NB4 (cell line): ENCODE measurements at regions not wholly inside any gene's neighbourhood (a gene's known extent, or its start where the extent isn't known, plus 50 kb on each side); places are given as distances from the start of the nearest gene placed in this dataset.

Experiments used
- DNase-seq: peaks from one replicate; pipeline ENCODE4 v3.0.0; 2010; ENCODE audit warnings: low read depth
- H3K4me3 ChIP-seq: one replicate; pipeline ENCODE4 v1.5.1; 2011; ENCODE audit warnings: mild to moderate bottlenecking, low read depth, low read length, moderate library complexity
- MYC ChIP-seq: IDR thresholded peaks from 2 replicates; pipeline ENCODE4 v1.6.1; 2011; ENCODE audit warnings: low read depth, low read length
- POLR2A ChIP-seq: IDR thresholded peaks from 2 replicates; pipeline ENCODE4 v1.6.1; 2011; ENCODE audit warnings: mild to moderate bottlenecking; ENCODE audit not compliant: insufficient read length; ENCODE audit errors: extremely low read depth
- TF ChIP-seq, protein P1 (sequence below): IDR thresholded peaks from one replicate; pipeline ENCODE4 v1.5.1; 2012; ENCODE audit warnings: low read depth, low read length
- TF ChIP-seq, protein P2 (sequence below): IDR thresholded peaks from 2 replicates; pipeline ENCODE4 v1.6.1; 2011; ENCODE audit warnings: low read depth, low read length

GRCh38 chr10:128866551-128866950 is 600.5 kb upstream of the MGMT start:
- no peak for DNase-seq
- TF ChIP-seq, protein P1, sequence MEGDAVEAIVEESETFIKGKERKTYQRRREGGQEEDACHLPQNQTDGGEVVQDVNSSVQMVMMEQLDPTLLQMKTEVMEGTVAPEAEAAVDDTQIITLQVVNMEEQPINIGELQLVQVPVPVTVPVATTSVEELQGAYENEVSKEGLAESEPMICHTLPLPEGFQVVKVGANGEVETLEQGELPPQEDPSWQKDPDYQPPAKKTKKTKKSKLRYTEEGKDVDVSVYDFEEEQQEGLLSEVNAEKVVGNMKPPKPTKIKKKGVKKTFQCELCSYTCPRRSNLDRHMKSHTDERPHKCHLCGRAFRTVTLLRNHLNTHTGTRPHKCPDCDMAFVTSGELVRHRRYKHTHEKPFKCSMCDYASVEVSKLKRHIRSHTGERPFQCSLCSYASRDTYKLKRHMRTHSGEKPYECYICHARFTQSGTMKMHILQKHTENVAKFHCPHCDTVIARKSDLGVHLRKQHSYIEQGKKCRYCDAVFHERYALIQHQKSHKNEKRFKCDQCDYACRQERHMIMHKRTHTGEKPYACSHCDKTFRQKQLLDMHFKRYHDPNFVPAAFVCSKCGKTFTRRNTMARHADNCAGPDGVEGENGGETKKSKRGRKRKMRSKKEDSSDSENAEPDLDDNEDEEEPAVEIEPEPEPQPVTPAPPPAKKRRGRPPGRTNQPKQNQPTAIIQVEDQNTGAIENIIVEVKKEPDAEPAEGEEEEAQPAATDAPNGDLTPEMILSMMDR = no peak
- TF ChIP-seq POLR2A (no peak), MYC (no peak)
- TF ChIP-seq, protein P2, sequence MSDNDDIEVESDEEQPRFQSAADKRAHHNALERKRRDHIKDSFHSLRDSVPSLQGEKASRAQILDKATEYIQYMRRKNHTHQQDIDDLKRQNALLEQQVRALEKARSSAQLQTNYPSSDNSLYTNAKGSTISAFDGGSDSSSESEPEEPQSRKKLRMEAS = no peak
- H3K4me3 ChIP-seq = no peak overlapping the region

DNA sequence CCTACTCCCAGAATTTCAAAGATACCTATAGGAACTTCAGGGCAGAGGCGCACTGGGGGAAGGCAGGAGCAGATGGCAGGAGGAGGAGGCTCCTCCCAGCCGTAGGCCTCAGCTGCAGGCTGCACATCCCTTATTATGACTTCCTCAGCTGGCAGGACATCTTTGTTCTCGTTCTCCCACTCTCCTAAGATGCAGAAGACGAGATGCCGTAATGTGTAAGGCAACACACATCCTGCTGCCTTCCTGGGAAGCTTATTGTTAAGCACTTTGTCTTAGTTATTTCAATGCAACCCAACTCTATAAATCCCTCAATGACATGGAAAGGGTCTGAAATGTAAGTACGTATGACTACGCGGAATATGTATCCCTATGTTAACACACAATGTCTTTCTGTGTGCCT is 599.8 kb upstream of the MGMT start:
- no peak for DNase-seq
- no peak for TF ChIP-seq MYC
- no peak for TF ChIP-seq POLR2A
- TF ChIP-seq, protein P1 = no peak
- TF ChIP-seq, protein P2 = no peak
- no peak overlapping the region for H3K4me3 ChIP-seq

DNA sequence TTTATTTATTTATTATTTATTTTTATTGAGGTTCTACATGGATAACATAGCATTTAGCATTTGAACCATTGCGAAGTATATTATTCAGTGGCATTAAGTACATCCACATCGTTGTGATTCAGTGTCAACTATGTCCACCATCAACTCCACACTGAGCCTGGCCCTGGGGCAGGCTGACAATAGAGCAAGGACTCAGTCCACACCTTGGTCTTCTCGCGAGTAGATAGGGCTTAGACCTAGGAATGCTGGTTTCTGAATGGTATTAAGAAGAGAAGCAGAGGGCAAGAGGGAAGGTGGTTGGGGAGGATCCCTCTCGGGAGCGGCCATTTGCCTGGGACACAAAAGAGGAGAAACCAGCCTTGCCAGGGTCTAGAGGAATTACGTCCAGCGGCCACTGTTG is 599.2 kb upstream of the MGMT start:
- DNase-seq = no peak
- no peak overlapping the region for H3K4me3 ChIP-seq
- TF ChIP-seq, protein P1 = no peak
- TF ChIP-seq, protein P2 = no peak
- no peak for TF ChIP-seq MYC

GRCh38 chr10:128868481-128868880 is 598.6 kb upstream of the MGMT start:
- no peak for DNase-seq
- H3K4me3 ChIP-seq = no peak overlapping the region
- TF ChIP-seq MYC (no peak), POLR2A (no peak)
- TF ChIP-seq, protein P1 = no peak
- TF ChIP-seq, protein P2 = no peak

- DNase-seq = no peak
- no peak overlapping the region for H3K4me3 ChIP-seq
- TF ChIP-seq, protein P2 = no peak
Observed at GRCh38 chr10:128869101-128869749, 597.8 kb upstream of the MGMT start.

DNA sequence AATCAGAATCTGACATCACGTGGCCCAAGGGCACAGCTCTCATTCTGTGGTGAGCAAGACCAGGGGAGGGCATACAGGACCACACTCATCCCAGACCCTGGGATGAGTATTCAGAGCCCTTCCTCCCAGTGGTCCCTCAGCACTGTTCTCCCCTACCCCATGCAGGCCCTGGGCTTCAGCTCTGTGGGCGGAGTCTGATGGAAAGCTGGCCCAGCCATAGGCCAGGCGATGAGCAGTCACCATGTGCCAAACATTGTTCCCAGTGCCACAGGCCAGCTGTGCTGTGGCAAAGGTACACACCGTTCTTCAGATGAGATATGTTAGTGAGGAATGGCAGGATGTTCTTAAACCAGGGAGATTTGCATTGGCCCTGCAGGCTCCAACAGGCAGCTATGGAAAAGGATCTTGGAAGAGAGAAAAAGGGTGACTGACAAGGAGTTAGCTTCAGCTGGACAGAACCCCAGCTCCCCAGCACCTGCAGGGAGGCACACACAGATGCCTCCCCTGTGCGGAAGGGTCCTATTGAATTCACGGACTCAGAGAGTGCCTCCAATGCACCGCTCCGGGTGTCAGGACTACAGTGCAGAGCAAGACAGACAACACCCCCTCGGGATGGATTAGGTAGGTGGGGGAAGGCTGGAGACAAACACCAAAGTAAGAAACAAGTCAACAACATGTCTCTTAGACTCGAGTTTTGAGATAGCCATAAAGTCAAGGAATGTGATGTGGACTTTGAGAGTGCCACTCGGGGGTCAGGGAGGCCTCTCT is 596.0 kb upstream of the MGMT start:
- TF ChIP-seq, protein P2 = no peak
- TF ChIP-seq POLR2A (no peak), MYC (no peak)
- TF ChIP-seq, protein P1 = no peak
- H3K4me3 ChIP-seq = no peak overlapping the region
- DNase-seq = no peak
